KOPT-K1 (cell line): ENCODE measurements at regions not wholly inside any gene's neighbourhood (a gene's known extent, or its start where the extent isn't known, plus 50 kb on each side); places are given as distances from the start of the nearest gene placed in this dataset.

ENCODE experiments used
- H3K27ac ChIP-seq: fragments of 200-600 bp; sonication (generic); 2 replicates; pipeline ENCODE4 v1.5.1; 2016; ENCODE audit warnings: antibody characterized with exemption, mild to moderate bottlenecking, low read depth, low read length; ENCODE audit not compliant: poor library complexity, severe bottlenecking
- H3K36me3 ChIP-seq: fragments of 200-600 bp; sonication (generic); 2 replicates; pipeline ENCODE4 v1.5.1; 2017; ENCODE audit warnings: antibody characterized with exemption, mild to moderate bottlenecking, low read length, moderate library complexity; ENCODE audit not compliant: insufficient read depth
- H3K9me3 ChIP-seq: fragments of 200-600 bp; sonication (generic); 2 replicates; pipeline ENCODE4 v1.5.1; 2017; ENCODE audit warnings: antibody characterized with exemption, low read length, mild to moderate bottlenecking; ENCODE audit not compliant: insufficient read depth, poor library complexity, severe bottlenecking

GRCh38 chr4:152023674-152024073 is 262.9 kb upstream of the GATB start:
- no peaks in the 10 kb centered on the region for H3K36me3 ChIP-seq
- H3K27ac ChIP-seq = no peak overlapping the region
- no peaks in the 10 kb centered on the region for H3K9me3 ChIP-seq

GRCh38 chr4:152022543-152022942 is 261.7 kb upstream of the GATB start:
- H3K27ac ChIP-seq = no peak overlapping the region
- H3K9me3 ChIP-seq = no peaks in the 10 kb centered on the region
- no peaks in the 10 kb centered on the region for H3K36me3 ChIP-seq

- Histone ChIP-seq H3K27ac (no peak overlapping the region), H3K36me3 (no peaks in the 10 kb centered on the region), H3K9me3 (no peaks in the 10 kb centered on the region)
These were observed 261.1 kb upstream of the GATB start for GRCh38 chr4:152021788-152022438.

- Histone ChIP-seq H3K27ac (no peak overlapping the region), H3K36me3 (no peaks in the 10 kb centered on the region), H3K9me3 (no peaks in the 10 kb centered on the region)
These were observed 259.3 kb upstream of the GATB start for GRCh38 chr4:152020073-152020472.

- Histone ChIP-seq H3K27ac (no peak overlapping the region), H3K9me3 (peaks cover 14% of the 10 kb centered on the region), H3K36me3 (no peaks in the 10 kb centered on the region)
These were observed 255.5 kb upstream of the GATB start for GRCh38 chr4:152016303-152016620.

- peaks cover 14% of the 10 kb centered on the region for H3K9me3 ChIP-seq
- H3K27ac ChIP-seq = peak overlapping the region; percentile 69
These were observed 254.9 kb upstream of the GATB start for GRCh38 chr4:152015597-152016302.

GRCh38 chr4:152014280-152014679 is 253.5 kb upstream of the GATB start:
- peak overlapping the region; percentile 69 for H3K27ac ChIP-seq

More at GRCh38 chr4:152015597-152016302, 254.9 kb upstream of the GATB start:
- H3K36me3 ChIP-seq = no peaks in the 10 kb centered on the region

GRCh38 chr4:152011469-152011868 is 250.7 kb upstream of the GATB start:
- Histone ChIP-seq H3K27ac (peak overlapping the region; percentile 63), H3K36me3 (no peaks in the 10 kb centered on the region), H3K9me3 (peaks cover 14% of the 10 kb centered on the region)

More at GRCh38 chr4:152014280-152014679, 253.5 kb upstream of the GATB start:
- Histone ChIP-seq H3K36me3 (no peaks in the 10 kb centered on the region), H3K9me3 (peaks cover 14% of the 10 kb centered on the region)

GRCh38 chr4:152010710-152011079 is 249.9 kb upstream of the GATB start:
- no peaks in the 10 kb centered on the region for H3K36me3 ChIP-seq
- H3K9me3 ChIP-seq = peaks cover 14% of the 10 kb centered on the region
- peak overlapping the region; percentile 63 for H3K27ac ChIP-seq

GRCh38 chr4:152009983-152010709 is 249.3 kb upstream of the GATB start:
- Histone ChIP-seq H3K36me3 (no peaks in the 10 kb centered on the region), H3K27ac (peak overlapping the region; percentile 63), H3K9me3 (peaks cover 14% of the 10 kb centered on the region)

- H3K27ac ChIP-seq = peak overlapping the region; percentile 1
These were observed 248.3 kb upstream of the GATB start for GRCh38 chr4:152009031-152009670.

GRCh38 chr4:152007111-152007510 is 246.3 kb upstream of the GATB start:
- H3K36me3 ChIP-seq = no peaks in the 10 kb centered on the region
- H3K9me3 ChIP-seq = no peaks in the 10 kb centered on the region

More at GRCh38 chr4:152009031-152009670, 248.3 kb upstream of the GATB start:
- H3K36me3 ChIP-seq = no peaks in the 10 kb centered on the region
- peaks cover 14% of the 10 kb centered on the region for H3K9me3 ChIP-seq

GRCh38 chr4:152004801-152005200 is 244.0 kb upstream of the GATB start:
- no peaks in the 10 kb centered on the region for H3K9me3 ChIP-seq
- H3K27ac ChIP-seq = no peak overlapping the region
- no peaks in the 10 kb centered on the region for H3K36me3 ChIP-seq

More at GRCh38 chr4:152007111-152007510, 246.3 kb upstream of the GATB start:
- no peak overlapping the region for H3K27ac ChIP-seq

- Histone ChIP-seq H3K9me3 (no peaks in the 10 kb centered on the region), H3K27ac (no peak overlapping the region), H3K36me3 (no peaks in the 10 kb centered on the region)
These were observed 239.7 kb upstream of the GATB start for GRCh38 chr4:152000518-152000917.

GRCh38 chr4:151998723-151999122 is 237.9 kb upstream of the GATB start:
- Histone ChIP-seq H3K27ac (no peak overlapping the region), H3K36me3 (no peaks in the 10 kb centered on the region), H3K9me3 (peaks cover 3% of the 10 kb centered on the region)
